MM.1S (cell line): ENCODE measurements at regions not wholly inside any gene's neighbourhood (a gene's known extent, or its start where the extent isn't known, plus 50 kb on each side); places are given as distances from the start of the nearest gene placed in this dataset.
A peak's percentile ranks its signal among the peaks of the same experiment; 100 is the strongest.

Source experiments
- DNase-seq: peaks from one replicate; pipeline ENCODE4 v3.0.0-alpha.2; 2015
- H2AFZ ChIP-seq: fragments of 300-600 bp; sonication (generic); 2 replicates; pipeline ENCODE4 v1.6.0; 2016; ENCODE audit warnings: antibody characterized with exemption, low read length
- H3F3A ChIP-seq: fragments of 300-600 bp; sonication (generic); 2 replicates; pipeline ENCODE4 v1.6.1; 2016; ENCODE audit warnings: mild to moderate bottlenecking, antibody characterized with exemption, low read length, moderate library complexity, mixed read lengths; ENCODE audit not compliant: insufficient read depth
- H3K27ac ChIP-seq: fragments of 300-600 bp; sonication (generic); 2 replicates; pipeline ENCODE4 v1.5.1; 2016; ENCODE audit warnings: mild to moderate bottlenecking, low read length
- H3K27me3 ChIP-seq: fragments of 300-600 bp; sonication (generic); replicated peaks from 2 replicates; pipeline ENCODE4 v1.6.0; 2016; ENCODE audit warnings: low read length; ENCODE audit not compliant: insufficient read depth
- H3K36me3 ChIP-seq: fragments of 300-600 bp; sonication (generic); replicated peaks from 2 replicates; pipeline ENCODE4 v1.6.1; 2016; ENCODE audit warnings: mild to moderate bottlenecking, low read length, mixed read lengths; ENCODE audit not compliant: insufficient read depth
- H3K4me1 ChIP-seq: fragments of 300-600 bp; sonication (generic); 2 replicates; pipeline ENCODE4 v1.6.1; 2016; ENCODE audit warnings: low read length, mixed read lengths
- H3K4me2 ChIP-seq: fragments of 300-600 bp; sonication (generic); 2 replicates; pipeline ENCODE4 v1.6.0; 2016; ENCODE audit warnings: low read depth, low read length
- H3K4me3 ChIP-seq: fragments of 300-600 bp; sonication (generic); 2 replicates; pipeline ENCODE4 v1.5.1; 2016; ENCODE audit warnings: low read length, mixed read lengths
- H3K79me2 ChIP-seq: fragments of 300-600 bp; sonication (generic); 2 replicates; pipeline ENCODE4 v1.6.1; 2016; ENCODE audit warnings: mixed run types, low read length, mixed read lengths
- H3K9ac ChIP-seq: fragments of 300-600 bp; sonication (generic); 2 replicates; pipeline ENCODE4 v1.6.1; 2016; ENCODE audit warnings: low read length, mixed read lengths
- H3K9me2 ChIP-seq: fragments of 300-600 bp; sonication (generic); replicated peaks from 2 replicates; pipeline ENCODE4 v1.6.1; 2016; ENCODE audit warnings: mild to moderate bottlenecking, low read length, mixed read lengths; ENCODE audit not compliant: insufficient read depth
- H3K9me3 ChIP-seq: fragments of 300-600 bp; sonication (generic); replicated peaks from 2 replicates; pipeline ENCODE4 v1.6.1; 2016; ENCODE audit warnings: mild to moderate bottlenecking, low read length, mixed read lengths; ENCODE audit not compliant: insufficient read depth
- H4K20me1 ChIP-seq: fragments of 300-600 bp; sonication (generic); 2 replicates; pipeline ENCODE4 v1.6.1; 2016; ENCODE audit warnings: mild to moderate bottlenecking, low read length, moderate library complexity, mixed read lengths; ENCODE audit not compliant: insufficient read depth
- EZH2 ChIP-seq: fragments of 300-600 bp; sonication (generic); optimal IDR thresholded peaks from 2 replicates; pipeline ENCODE3; 2017; ENCODE audit warnings: low read depth, mild to moderate bottlenecking, antibody characterized with exemption, low read length, mixed read lengths
- EZH2phosphoT487 ChIP-seq: fragments of 300-600 bp; sonication (generic); IDR thresholded peaks from 2 replicates; pipeline ENCODE4 v1.6.1; 2018; ENCODE audit warnings: antibody characterized with exemption, low read length
- TF ChIP-seq, protein P1 (sequence below): fragments of 300-600 bp; sonication (generic); IDR thresholded peaks from 2 replicates; pipeline ENCODE4 v1.5.1; 2016; ENCODE audit warnings: antibody characterized with exemption, low read length, mixed read lengths

DNA sequence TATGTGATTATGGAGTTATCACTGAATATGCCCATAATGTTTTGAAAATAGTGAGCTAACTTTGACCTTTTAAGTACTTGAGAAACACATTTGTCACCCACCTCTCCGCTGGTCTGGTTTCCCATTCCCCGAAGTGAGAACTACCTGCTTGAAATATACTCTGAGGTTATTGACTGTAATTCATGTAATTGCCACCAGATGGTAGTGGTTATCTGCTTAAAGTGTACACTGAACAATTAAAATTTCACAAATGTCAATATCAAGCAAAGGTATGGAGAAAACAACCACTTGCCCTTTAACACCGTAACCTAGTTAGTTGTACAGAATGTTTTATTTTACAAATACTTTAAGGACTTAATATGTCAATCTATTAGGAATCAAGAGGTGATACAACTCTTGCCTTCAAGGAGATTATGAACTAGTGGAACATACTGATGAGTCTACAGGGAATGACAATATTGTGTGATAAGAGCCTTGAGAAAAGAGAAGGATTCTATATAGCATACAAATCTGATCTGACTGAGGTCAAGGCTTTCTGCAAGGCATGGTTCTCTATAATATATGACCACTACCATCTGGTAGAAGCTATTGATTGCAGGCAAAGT is 316.8 kb upstream of the KCNH7 start:
- TF ChIP-seq, protein P1, sequence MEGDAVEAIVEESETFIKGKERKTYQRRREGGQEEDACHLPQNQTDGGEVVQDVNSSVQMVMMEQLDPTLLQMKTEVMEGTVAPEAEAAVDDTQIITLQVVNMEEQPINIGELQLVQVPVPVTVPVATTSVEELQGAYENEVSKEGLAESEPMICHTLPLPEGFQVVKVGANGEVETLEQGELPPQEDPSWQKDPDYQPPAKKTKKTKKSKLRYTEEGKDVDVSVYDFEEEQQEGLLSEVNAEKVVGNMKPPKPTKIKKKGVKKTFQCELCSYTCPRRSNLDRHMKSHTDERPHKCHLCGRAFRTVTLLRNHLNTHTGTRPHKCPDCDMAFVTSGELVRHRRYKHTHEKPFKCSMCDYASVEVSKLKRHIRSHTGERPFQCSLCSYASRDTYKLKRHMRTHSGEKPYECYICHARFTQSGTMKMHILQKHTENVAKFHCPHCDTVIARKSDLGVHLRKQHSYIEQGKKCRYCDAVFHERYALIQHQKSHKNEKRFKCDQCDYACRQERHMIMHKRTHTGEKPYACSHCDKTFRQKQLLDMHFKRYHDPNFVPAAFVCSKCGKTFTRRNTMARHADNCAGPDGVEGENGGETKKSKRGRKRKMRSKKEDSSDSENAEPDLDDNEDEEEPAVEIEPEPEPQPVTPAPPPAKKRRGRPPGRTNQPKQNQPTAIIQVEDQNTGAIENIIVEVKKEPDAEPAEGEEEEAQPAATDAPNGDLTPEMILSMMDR: peak; percentile 64
- TF ChIP-seq EZH2: no peak
- no peak for TF ChIP-seq EZH2phosphoT487
- no peaks in the 10 kb centered on the region for H4K20me1 ChIP-seq
- H3K79me2 ChIP-seq: no peaks in the 10 kb centered on the region
- no peaks in the 10 kb centered on the region for H3K4me1 ChIP-seq
- H3K27ac ChIP-seq: no peak overlapping the region
- no peaks in the 10 kb centered on the region for H3K36me3 ChIP-seq
- no peak overlapping the region for H3K9ac ChIP-seq
- no peak overlapping the region for H2AFZ ChIP-seq
- no peaks in the 10 kb centered on the region for H3F3A ChIP-seq
- no peak overlapping the region for H3K4me2 ChIP-seq
- no peaks in the 10 kb centered on the region for H3K9me3 ChIP-seq
- H3K4me3 ChIP-seq: no peak overlapping the region
- no peaks in the 10 kb centered on the region for H3K9me2 ChIP-seq
- DNase-seq: peak; percentile 51
- H3K27me3 ChIP-seq: no peaks in the 10 kb centered on the region

DNA sequence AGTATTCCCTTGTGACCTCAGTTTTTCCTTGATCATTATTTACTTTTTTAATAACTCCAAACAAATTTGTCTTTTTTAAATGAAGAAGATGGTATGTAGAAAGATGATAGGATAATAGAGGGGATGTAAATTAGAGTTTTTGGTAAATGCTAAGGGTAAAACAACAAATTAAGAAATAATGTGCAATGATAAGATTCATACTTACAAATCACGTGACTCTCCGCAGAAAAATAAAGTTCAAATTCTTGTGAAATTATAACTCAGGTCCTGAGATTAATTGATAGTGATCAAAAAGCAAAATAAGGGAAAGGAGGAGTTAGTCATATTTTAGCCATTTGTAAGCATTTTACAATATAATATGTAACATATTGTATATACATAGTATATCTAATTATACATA is 304.1 kb upstream of the KCNH7 start:
- no peak for DNase-seq
- H3K36me3 ChIP-seq: no peaks in the 10 kb centered on the region
- H3K27ac ChIP-seq: no peak overlapping the region
- H3K79me2 ChIP-seq: no peaks in the 10 kb centered on the region
- no peaks in the 10 kb centered on the region for H3K27me3 ChIP-seq
- H2AFZ ChIP-seq: no peak overlapping the region
- H3K4me1 ChIP-seq: no peaks in the 10 kb centered on the region
- H3K9me3 ChIP-seq: no peaks in the 10 kb centered on the region
- H3K9me2 ChIP-seq: no peaks in the 10 kb centered on the region
- H3K9ac ChIP-seq: no peak overlapping the region
- TF ChIP-seq, protein P1: no peak
- no peaks in the 10 kb centered on the region for H3F3A ChIP-seq
- H3K4me2 ChIP-seq: no peak overlapping the region
- no peak overlapping the region for H3K4me3 ChIP-seq
- no peaks in the 10 kb centered on the region for H4K20me1 ChIP-seq

DNA sequence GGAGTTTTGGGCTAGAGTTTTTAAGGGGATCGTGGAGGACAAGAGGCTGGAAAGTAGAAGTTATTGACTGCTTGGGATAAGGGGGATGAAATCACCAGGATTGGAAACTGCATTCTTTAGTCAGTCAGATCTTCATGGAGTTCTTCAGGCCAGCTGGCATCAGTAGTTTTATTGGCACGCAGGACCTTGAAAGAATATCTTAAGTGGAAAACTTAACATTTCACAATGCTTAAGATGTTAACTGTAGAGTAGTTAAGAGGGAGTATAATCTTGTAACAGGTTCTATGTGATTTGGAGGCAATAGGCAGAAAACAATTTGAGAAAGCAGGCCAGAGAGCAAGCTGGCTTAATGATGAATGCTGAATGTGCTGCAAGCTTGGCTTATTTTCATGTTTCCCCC is 300.4 kb upstream of the KCNH7 start:
- no peaks in the 10 kb centered on the region for H3K9me2 ChIP-seq
- TF ChIP-seq, protein P1: no peak
- no peak for TF ChIP-seq EZH2
- TF ChIP-seq EZH2phosphoT487: no peak
- H3F3A ChIP-seq: no peaks in the 10 kb centered on the region
- H3K4me2 ChIP-seq: no peak overlapping the region
- H3K36me3 ChIP-seq: no peaks in the 10 kb centered on the region
- no peaks in the 10 kb centered on the region for H3K9me3 ChIP-seq
- H4K20me1 ChIP-seq: no peaks in the 10 kb centered on the region
- no peak overlapping the region for H3K27ac ChIP-seq
- H3K79me2 ChIP-seq: no peaks in the 10 kb centered on the region
- H3K4me3 ChIP-seq: no peak overlapping the region
- DNase-seq: no peak
- no peaks in the 10 kb centered on the region for H3K27me3 ChIP-seq
- no peak overlapping the region for H3K9ac ChIP-seq
- H2AFZ ChIP-seq: no peak overlapping the region
- H3K4me1 ChIP-seq: no peaks in the 10 kb centered on the region
